ENCODE measurements at regions not wholly inside any gene's neighbourhood (a gene's known extent, or its start where the extent isn't known, plus 50 kb on each side); places are given as distances from the start of the nearest gene placed in this dataset.

DNA sequence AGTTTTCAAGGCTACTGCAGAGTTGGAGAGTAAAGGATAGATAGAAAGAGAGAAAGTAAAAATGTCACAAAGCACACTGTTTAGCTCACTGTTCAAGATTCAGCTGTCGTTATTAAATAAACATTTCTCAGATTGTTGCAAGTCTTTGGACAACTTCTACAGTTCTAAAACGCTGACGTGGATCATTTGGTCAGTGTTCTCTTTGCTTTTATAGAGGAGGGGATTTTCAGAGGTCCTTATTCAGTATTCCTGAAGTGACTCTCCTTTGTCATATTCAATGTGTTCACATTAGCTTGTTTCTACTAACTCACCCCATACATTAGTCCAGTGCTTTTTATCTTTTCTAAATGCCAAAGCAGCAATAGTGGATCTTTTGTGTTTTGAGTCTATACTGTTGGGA, 154.7 kb upstream of the ARGLU1 start:
- TF ChIP-seq, protein P1, sequence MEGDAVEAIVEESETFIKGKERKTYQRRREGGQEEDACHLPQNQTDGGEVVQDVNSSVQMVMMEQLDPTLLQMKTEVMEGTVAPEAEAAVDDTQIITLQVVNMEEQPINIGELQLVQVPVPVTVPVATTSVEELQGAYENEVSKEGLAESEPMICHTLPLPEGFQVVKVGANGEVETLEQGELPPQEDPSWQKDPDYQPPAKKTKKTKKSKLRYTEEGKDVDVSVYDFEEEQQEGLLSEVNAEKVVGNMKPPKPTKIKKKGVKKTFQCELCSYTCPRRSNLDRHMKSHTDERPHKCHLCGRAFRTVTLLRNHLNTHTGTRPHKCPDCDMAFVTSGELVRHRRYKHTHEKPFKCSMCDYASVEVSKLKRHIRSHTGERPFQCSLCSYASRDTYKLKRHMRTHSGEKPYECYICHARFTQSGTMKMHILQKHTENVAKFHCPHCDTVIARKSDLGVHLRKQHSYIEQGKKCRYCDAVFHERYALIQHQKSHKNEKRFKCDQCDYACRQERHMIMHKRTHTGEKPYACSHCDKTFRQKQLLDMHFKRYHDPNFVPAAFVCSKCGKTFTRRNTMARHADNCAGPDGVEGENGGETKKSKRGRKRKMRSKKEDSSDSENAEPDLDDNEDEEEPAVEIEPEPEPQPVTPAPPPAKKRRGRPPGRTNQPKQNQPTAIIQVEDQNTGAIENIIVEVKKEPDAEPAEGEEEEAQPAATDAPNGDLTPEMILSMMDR (IDR thresholded peaks at IDR 0.05; ENCODE audit: insufficient read depth in 1 of 2, low read depth in 1 of 2, low read length in 1 of 2, severe bottlenecking in 1 of 2, unreplicated experiment in 1 of 2) = no peak
- BruUV-seq (replicated peaks) = no TSS peak

DNA sequence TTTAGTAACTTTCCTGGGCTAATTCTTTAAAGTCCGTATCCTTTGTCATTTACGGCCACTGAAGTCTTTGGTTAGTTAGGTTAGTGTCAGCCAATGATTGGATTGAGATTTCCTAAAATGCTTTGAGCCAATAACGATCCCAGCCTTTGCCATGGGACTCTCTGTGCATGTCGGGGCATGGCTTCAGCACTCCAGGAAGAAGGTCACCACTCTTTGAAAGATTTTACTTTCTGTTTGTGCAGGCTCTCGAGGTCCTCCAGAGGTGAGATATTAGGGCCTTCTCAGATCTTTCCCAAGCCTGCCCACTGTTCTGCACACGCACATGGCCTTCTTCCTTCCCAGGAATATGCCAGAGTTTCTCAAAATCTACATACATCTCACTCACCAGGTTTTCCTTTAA, 153.7 kb upstream of the ARGLU1 start:
- no peak overlapping the region for H3K4me3 ChIP-seq (ENCODE audit: low read depth, low read length)
- CTCF ChIA-PET = no interaction called here
- Mint-ChIP-seq H3K9me3 (ENCODE audit: unreplicated experiment) (peaks cover 15% of the 10 kb centered on the region), H3K36me3 (ENCODE audit: insufficient read depth, unreplicated experiment) (no peaks in the 10 kb centered on the region), H3K27ac (ENCODE audit: unreplicated experiment) (no peak overlapping the region), H3K4me3 (ENCODE audit: unreplicated experiment) (no peak overlapping the region), H3K27me3 (ENCODE audit: insufficient read depth, unreplicated experiment) (no peaks in the 10 kb centered on the region), H3K4me1 (ENCODE audit: low read depth, unreplicated experiment) (no peaks in the 10 kb centered on the region)
- no peak for DNase-seq
- BruUV-seq (replicated peaks) = no TSS peak
- no peaks in the 10 kb centered on the region for H3K36me3 ChIP-seq (ENCODE audit: control insufficient read depth, insufficient read depth, low read length)
- no peaks in the 10 kb centered on the region for H3K4me1 ChIP-seq
- POLR2A ChIA-PET = no interaction called here
- peaks cover 10% of the 10 kb centered on the region; the same call in 1 of the 2 replicates for H3K9me3 ChIP-seq
- intact Hi-C loops (cut with micrococcal nuclease; ENCODE audit: unreplicated experiment) = no loop called here
- TF ChIP-seq, protein P1 (IDR thresholded peaks at IDR 0.05; ENCODE audit: insufficient read depth in 1 of 2, low read depth in 1 of 2, low read length in 1 of 2, severe bottlenecking in 1 of 2, unreplicated experiment in 1 of 2) = no peak
- no peaks in the 10 kb centered on the region for H3K27me3 ChIP-seq (replicated peaks; ENCODE audit: control insufficient read depth, insufficient read depth, low read length)

More for the DNA sequence above, 154.7 kb upstream of the ARGLU1 start:
- CTCF ChIA-PET = no interaction called here
- no peaks in the 10 kb centered on the region for H3K4me1 ChIP-seq
- intact Hi-C loops (cut with micrococcal nuclease; ENCODE audit: unreplicated experiment) = no loop called here
- no peak overlapping the region for H3K4me3 ChIP-seq (ENCODE audit: low read depth, low read length)
- Mint-ChIP-seq H3K27me3 (ENCODE audit: insufficient read depth, unreplicated experiment) (no peaks in the 10 kb centered on the region), H3K9me3 (ENCODE audit: unreplicated experiment) (peaks cover 15% of the 10 kb centered on the region), H3K4me1 (ENCODE audit: low read depth, unreplicated experiment) (no peaks in the 10 kb centered on the region), H3K27ac (ENCODE audit: unreplicated experiment) (no peak overlapping the region), H3K36me3 (ENCODE audit: insufficient read depth, unreplicated experiment) (no peaks in the 10 kb centered on the region), H3K4me3 (ENCODE audit: unreplicated experiment) (no peak overlapping the region)
- POLR2A ChIA-PET = no interaction called here
- H3K9me3 ChIP-seq = peaks cover 10% of the 10 kb centered on the region; the same call in 1 of the 2 replicates
- no peaks in the 10 kb centered on the region for H3K27me3 ChIP-seq (replicated peaks; ENCODE audit: control insufficient read depth, insufficient read depth, low read length)
- no peaks in the 10 kb centered on the region for H3K36me3 ChIP-seq (ENCODE audit: control insufficient read depth, insufficient read depth, low read length)
- DNase-seq = no peak

DNA sequence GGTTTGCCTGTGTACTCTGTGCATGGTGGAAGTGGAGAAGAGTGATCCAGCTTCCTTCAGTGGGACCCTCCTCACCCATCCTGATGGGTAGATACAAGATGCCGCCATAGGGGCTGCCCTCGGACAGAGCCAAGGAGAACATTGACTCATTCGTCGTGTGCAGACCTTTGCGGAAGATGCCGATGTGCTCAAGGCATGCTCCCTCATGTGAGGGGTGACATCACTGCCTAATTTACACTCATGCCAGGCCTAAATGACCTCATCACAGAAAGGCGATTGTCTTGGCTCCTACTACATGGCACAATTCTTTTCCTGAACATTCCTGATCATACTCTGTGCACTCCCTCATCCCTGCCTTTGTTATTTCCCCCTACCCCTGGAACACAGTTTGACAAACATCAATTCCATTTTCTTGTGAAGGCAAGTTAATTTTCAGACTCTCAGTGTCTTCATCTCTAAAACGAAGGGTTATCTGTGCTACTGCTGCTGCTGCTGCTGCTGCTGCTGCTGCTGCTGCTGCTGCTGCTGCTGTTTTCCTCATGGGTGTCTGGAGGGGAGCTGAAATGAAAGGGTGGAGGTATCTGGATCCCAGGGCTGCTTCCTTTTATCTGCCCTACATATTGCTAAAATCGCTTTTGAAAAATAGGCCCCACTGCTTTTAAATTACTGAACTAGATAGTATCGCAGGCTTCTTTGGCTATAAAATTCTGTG, 146.5 kb upstream of the ARGLU1 start:
- Histone ChIP-seq H3K27me3 (replicated peaks; ENCODE audit: control insufficient read depth, insufficient read depth, low read length) (no peaks in the 10 kb centered on the region), H3K36me3 (ENCODE audit: control insufficient read depth, insufficient read depth, low read length) (no peaks in the 10 kb centered on the region), H3K9me3 (peaks cover 4% of the 10 kb centered on the region; the same call in 1 of the 2 replicates), H3K4me1 (no peaks in the 10 kb centered on the region), H3K4me3 (ENCODE audit: low read depth, low read length) (no peak overlapping the region)
- no peaks in the 10 kb centered on the region for H3K36me3 Mint-ChIP-seq (ENCODE audit: insufficient read depth, unreplicated experiment)
- no peak overlapping the region for H3K4me3 Mint-ChIP-seq (ENCODE audit: unreplicated experiment)
- intact Hi-C loops (cut with micrococcal nuclease; ENCODE audit: unreplicated experiment) = no loop called here
- ChIA-PET CTCF (no interaction called here), POLR2A (no interaction called here)
- H3K9me3 Mint-ChIP-seq (ENCODE audit: unreplicated experiment) = peaks cover 14% of the 10 kb centered on the region
- no TSS peak for BruUV-seq (replicated peaks)
- no peak overlapping the region for H3K27ac Mint-ChIP-seq (ENCODE audit: unreplicated experiment)
- TF ChIP-seq, protein P1 (IDR thresholded peaks at IDR 0.05; ENCODE audit: insufficient read depth in 1 of 2, low read depth in 1 of 2, low read length in 1 of 2, severe bottlenecking in 1 of 2, unreplicated experiment in 1 of 2) = no peak
- no peaks in the 10 kb centered on the region for H3K27me3 Mint-ChIP-seq (ENCODE audit: insufficient read depth, unreplicated experiment)
- no peak for DNase-seq
- H3K4me1 Mint-ChIP-seq (ENCODE audit: low read depth, unreplicated experiment) = no peaks in the 10 kb centered on the region
